LNCAP (cell line): ENCODE measurements at regions not wholly inside any gene's neighbourhood (a gene's known extent, or its start where the extent isn't known, plus 50 kb on each side); places are given as distances from the start of the nearest gene placed in this dataset.

ENCODE experiments used
- CTCF ChIP-seq: fragments of 450-650 bp; IDR thresholded peaks from 2 replicates; pipeline ENCODE4 v1.5.1; 2017; ENCODE audit warnings: mild to moderate bottlenecking

- TF ChIP-seq CTCF: no peak
Observed at GRCh38 chr11:37774441-37774840, 1176.4 kb upstream of the RAG2 start.

GRCh38 chr11:37770145-37770544 is 1172.1 kb upstream of the RAG2 start:
- TF ChIP-seq CTCF: no peak

GRCh38 chr11:37762079-37762478 is 1164.0 kb upstream of the RAG2 start:
- no peak for TF ChIP-seq CTCF

GRCh38 chr11:37755521-37755920 is 1157.5 kb upstream of the RAG2 start:
- no peak for TF ChIP-seq CTCF

GRCh38 chr11:37748641-37749040 is 1150.6 kb upstream of the RAG2 start:
- no peak for TF ChIP-seq CTCF

GRCh38 chr11:37747121-37747520 is 1149.1 kb upstream of the RAG2 start:
- TF ChIP-seq CTCF: no peak

GRCh38 chr11:37727371-37727770 is 1129.3 kb upstream of the RAG2 start:
- no peak for TF ChIP-seq CTCF

GRCh38 chr11:37724315-37724714 is 1126.3 kb upstream of the RAG2 start:
- no peak for TF ChIP-seq CTCF
